GM18867 (cell line): ENCODE measurements at regions not wholly inside any gene's neighbourhood (a gene's known extent, or its start where the extent isn't known, plus 50 kb on each side); places are given as distances from the start of the nearest gene placed in this dataset.
A peak's percentile ranks its signal among the peaks of the same experiment; 100 is the strongest.
"Not testable (repeated sequence)": the region's sequence is repeated elsewhere in the genome, so short reads cannot be mapped to it uniquely, and the experiment has no call there.

Experiments
- ATAC-seq: cut with Tn5 transposase; IDR thresholded peaks from one replicate; pipeline ENCODE4 v1.9.1; 2021; ENCODE audit warnings: mild to moderate bottlenecking, moderate library complexity; ENCODE audit not compliant: unreplicated experiment

DNA sequence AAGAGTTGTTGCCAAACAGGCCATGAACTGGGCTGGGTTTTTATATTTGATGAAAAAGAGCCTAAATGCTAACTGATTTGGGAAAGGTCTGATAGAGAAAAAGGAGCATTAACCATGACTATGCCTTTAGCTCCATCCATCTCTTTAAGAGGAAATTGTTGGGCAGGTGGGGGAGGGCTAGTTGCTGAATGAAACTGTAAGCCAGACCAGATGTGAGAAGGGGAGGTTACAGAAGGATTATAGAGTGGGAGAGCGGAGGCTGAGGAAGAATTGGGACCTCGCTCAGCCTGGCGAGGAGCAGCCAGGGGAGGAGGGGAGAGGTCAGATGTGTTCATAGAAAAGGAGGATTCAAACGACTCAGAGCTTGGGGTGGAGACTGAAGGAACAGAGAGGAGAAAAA lies 74.9 kb upstream of the OTUD4 start:
- not testable (repeated sequence) for ATAC-seq

DNA sequence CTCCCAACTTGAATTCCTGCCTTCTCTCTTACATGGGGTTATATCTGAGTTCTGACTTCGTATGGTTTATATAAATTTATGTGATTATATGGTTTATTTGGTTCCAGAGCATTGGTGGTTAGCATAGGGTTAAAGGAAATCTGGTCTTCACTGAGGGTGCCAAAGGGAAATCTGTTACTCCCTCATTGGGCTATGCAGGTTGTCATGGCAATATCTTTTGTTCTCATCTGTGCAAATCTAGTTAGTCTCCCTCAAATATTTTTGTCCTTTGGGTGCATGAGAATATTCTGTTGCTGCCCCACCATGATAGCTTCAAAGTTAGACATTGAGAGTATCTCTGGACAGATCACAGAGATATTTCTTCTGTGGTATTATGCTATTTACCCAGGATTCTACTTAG lies 71.8 kb upstream of the OTUD4 start:
- no peak for ATAC-seq

DNA sequence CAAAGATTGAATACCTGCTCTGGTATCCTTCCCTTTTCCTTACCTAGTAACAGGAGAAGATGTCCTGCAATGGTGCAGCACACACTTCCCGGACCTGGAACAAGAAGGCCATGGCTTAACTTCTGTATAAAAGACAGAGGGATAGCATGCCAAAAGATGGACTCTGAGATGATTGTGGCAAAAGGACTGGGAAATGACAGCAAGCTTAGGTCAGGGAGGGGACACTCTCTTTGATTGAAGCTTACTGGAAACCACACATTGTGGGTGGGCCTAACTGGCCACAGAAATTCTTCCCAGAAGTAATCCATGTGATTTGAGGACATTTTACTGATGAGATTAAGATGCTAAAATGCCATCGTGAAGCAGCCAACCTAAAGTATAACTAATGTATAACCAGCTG lies 71.0 kb upstream of the OTUD4 start:
- no peak for ATAC-seq

DNA sequence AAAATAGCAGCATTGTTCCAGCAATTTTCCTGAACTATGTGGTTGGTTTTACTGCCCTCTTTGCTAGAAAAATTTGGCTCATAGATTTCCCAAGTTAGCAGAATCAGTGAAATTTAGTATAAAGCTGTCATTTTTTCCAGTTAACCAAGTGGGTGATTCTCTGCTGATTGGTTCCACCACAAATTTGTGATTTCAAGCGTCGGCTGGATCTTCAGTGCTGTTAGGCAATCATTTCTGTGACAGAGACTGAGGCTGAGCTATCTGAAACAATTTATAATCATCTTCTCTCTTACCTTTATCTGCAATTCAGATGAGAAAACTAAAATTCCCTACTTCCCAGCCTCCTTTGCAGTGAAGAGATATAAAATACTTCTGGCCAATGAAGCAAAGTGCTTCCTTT lies 68.6 kb upstream of the OTUD4 start:
- ATAC-seq = no peak

DNA sequence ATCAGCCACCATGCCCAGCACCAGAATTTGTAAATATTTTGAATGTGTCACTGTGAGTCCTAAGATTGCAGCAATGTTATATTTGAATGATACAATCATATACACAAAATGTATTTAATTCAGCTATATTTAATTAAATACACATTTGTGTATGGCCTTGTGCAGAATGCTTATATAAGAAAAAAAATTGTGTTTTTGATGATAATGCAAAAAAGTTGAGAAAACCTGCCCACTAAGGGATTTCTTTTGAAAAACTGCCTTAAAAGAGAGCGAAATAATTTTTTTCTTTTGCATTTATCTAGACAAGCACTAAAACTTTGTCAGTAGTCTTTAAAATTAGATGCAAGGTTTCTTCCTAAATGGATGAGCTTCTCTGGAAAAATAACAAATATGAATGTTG lies 68.1 kb upstream of the OTUD4 start:
- ATAC-seq = no peak

DNA sequence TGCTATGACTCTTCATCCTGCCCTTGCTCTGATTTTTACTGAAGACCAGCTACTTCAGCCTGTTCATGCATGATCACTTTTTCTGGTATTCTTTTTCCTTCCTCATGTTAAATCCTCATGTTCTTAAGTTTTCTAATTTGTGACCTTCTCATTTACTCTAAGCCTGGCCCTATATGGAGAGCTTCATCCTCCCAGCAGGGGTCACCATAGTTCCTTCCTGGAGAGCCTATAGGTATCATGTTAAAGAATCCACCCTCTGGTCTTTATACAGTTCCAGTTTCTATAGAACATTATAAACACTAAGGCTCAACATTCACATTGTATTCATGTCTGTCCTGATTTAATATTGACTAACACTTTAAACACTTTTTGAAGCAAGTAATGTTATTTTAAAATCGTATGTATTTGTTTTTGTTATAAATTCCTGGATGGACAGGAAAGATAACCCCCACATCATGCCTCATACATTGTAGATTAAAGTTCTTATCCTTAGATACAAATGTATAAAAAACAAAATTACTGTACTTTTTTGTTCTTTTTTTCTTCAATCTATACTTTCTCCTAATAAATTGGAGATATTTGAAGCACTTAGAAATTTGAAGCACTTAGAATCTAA lies 53.8 kb upstream of the OTUD4 start:
- ATAC-seq = peak; percentile 99

DNA sequence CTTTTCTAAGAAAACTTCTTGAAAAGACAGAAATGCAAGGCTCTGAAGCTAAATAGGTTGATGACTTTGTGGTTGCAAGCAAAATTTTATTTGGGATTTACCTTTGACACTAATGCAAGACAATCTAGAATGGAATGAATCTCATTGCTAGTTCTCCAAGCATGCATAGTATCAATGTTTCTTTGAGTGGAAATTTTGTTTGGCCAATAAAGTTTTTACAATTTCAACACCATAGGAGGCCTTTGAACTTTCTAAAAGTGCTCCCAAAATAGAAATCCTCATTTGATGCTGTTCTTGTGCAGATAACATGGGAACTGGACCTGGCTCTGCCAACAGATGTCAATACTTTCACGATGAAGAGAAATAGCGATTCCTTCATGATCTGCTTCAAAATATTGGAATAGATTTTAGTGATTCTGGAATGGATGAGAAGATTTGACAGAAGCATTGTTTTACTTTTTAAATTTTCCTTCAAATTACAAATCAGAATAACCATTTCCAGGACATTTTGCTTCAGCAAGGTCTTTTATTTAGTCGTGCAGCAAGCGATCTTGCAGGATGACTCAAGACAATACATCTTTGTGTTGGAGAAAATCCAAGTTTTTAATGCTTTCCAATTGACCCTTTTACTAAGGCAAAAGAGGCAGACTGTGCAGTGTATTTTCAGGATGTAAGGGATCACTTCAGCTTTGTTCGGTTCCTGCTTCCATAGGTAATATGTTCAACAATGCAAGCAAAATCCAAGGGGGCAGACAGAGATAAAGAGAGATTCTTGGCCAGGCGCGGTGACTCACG lies 51.7 kb upstream of the OTUD4 start:
- no peak for ATAC-seq

DNA sequence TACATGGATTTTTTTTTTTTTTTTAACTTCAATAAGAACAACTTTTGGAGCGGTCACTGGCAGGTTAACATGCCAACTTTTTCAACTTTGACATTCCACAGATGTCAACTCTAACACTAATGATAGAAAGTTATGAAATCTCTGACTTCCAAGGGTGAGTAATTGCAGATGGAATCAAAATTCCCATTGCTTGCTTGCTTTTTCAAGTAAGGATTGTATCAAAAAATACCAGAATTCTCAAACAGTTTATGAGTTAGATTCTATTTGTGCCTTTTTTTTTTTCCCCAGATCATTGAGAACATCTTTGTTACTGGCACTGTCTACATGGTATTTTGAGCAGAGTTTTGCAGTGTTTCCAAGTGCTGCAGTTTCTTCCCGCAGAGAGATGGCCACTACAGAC lies 50.3 kb upstream of the OTUD4 start:
- ATAC-seq = no peak
